Kidney epithelial cell (primary cell): ENCODE measurements at regions not wholly inside any gene's neighbourhood (a gene's known extent, or its start where the extent isn't known, plus 50 kb on each side); places are given as distances from the start of the nearest gene placed in this dataset.

ENCODE experiments used
- DNase-seq: peaks from one replicate; pipeline ENCODE4 v3.0.0-alpha.2; 2010; ENCODE audit warnings: low read depth
- H3K27me3 ChIP-seq: 2 replicates; pipeline ENCODE4 v1.6.0; 2011; ENCODE audit warnings: low read length; ENCODE audit not compliant: control insufficient read depth, insufficient read depth
- H3K36me3 ChIP-seq: 2 replicates; pipeline ENCODE4 v1.5.1; 2011; ENCODE audit warnings: low read length; ENCODE audit not compliant: control insufficient read depth, insufficient read depth
- H3K4me3 ChIP-seq: 2 replicates; pipeline ENCODE4 v1.5.1; 2011; ENCODE audit warnings: low read depth, mild to moderate bottlenecking, control low read depth, low read length
- CTCF ChIP-seq: IDR thresholded peaks from 2 replicates; pipeline ENCODE4 v1.5.1; 2011; ENCODE audit warnings: mild to moderate bottlenecking, moderate library complexity, low read length, control low read depth, inconsistent platforms; ENCODE audit not compliant: insufficient read depth, poor library complexity, severe bottlenecking

DNA sequence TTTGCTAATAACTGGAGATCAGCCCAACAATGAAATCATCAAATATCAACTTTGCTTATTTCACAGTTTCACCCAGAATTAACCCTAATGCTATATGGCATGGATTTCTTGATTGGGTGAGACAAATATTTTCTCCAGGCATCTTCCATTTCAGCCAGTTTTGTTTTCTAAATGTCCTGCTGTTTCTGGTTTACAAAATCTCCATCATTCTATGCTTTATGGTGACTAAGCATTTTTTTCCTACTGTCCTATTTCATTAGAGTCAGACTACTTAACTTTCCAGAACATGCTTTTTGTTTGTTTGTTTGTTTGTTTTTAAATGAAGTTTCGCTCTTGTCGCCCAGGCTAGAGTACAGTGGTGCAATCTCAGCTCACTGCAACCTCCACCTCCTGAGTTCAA is 59.5 kb upstream of the EXOC2 start:
- H3K4me3 ChIP-seq = no peak overlapping the region
- no peaks in the 10 kb centered on the region for H3K27me3 ChIP-seq
- TF ChIP-seq CTCF = no peak
- no peaks in the 10 kb centered on the region for H3K36me3 ChIP-seq
- no peak for DNase-seq

- Histone ChIP-seq H3K4me3 (no peak overlapping the region), H3K27me3 (no peaks in the 10 kb centered on the region)
Observed at GRCh38 chr6:751765-752164, 58.8 kb upstream of the EXOC2 start.

DNA sequence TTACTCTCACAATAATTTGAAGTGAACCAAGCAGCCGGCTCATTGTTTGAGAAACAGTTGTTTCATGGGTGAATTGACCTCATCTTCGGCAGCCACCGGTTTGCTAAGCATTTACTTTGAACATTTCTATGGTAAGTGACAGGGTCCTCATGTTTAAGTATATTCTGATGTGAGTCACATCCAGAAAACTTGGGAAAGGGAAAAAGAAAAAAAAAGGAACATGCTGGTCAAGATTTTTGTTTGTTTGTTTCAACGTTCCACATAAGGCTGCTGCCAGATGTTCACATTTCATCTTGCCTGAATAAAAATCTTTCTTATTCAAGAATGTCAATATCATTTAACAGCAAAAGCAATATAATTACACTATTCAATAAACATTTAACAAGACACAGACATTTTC is 55.0 kb upstream of the EXOC2 start:
- TF ChIP-seq CTCF = no peak
- DNase-seq = no peak

More at GRCh38 chr6:751765-752164, 58.8 kb upstream of the EXOC2 start:
- H3K36me3 ChIP-seq = no peaks in the 10 kb centered on the region
- TF ChIP-seq CTCF = no peak
- DNase-seq = no peak

GRCh38 chr6:747028-747427 is 54.1 kb upstream of the EXOC2 start:
- no peaks in the 10 kb centered on the region for H3K36me3 ChIP-seq
- H3K27me3 ChIP-seq = no peaks in the 10 kb centered on the region
- TF ChIP-seq CTCF = no peak
- H3K4me3 ChIP-seq = no peak overlapping the region
- no peak for DNase-seq

More for the DNA sequence above, 55.0 kb upstream of the EXOC2 start:
- Histone ChIP-seq H3K36me3 (no peaks in the 10 kb centered on the region), H3K27me3 (no peaks in the 10 kb centered on the region), H3K4me3 (no peak overlapping the region)

DNA sequence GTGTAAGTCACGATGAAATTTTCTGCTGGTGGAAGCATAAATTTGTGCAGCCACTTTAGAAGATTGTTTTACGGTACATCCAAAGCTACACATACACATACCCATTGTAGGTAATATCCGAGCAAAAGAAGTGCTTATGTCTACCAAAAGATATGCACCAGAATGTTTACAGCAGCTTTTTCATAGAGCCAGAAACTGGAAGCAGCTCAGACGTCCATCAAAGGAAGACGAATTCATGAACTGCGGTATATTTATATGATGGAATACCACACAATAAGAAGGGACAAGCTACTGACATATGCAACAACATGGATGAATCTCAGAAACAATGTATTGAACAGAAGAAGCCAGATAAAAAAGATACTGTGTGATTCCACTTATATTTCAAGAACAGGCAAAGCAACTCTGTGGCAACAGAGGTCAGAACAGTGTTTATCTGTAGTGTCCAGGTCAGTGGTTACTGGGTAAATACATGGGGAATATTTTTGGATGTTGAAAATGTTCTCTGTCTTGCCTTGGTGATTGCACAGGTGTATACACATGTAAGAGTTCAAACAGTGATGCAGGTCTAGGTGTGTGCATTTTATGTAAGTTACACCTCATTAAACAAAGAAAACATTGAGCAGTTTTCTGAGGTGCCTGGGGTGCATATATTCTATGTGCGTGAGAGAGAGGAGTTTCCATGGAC is 51.9 kb upstream of the EXOC2 start:
- Histone ChIP-seq H3K4me3 (no peak overlapping the region), H3K27me3 (no peaks in the 10 kb centered on the region), H3K36me3 (no peaks in the 10 kb centered on the region)
- no peak for DNase-seq
- no peak for TF ChIP-seq CTCF
